HEK293 (cell line): ENCODE measurements at regions not wholly inside any gene's neighbourhood (a gene's known extent, or its start where the extent isn't known, plus 50 kb on each side); places are given as distances from the start of the nearest gene placed in this dataset.

Source experiments
- CTCF ChIP-seq: fragments of 450-650 bp; formaldehyde crosslinking; IDR thresholded peaks from 2 replicates; pipeline ENCODE4 v1.5.1; 2016; ENCODE audit warnings: missing biosample characterization, missing genetic modification characterization
- MZF1 ChIP-seq: fragments of 450-650 bp; formaldehyde crosslinking; IDR thresholded peaks from 2 replicates; pipeline ENCODE4 v1.5.1; 2017; ENCODE audit warnings: missing biosample characterization, missing genetic modification characterization, borderline replicate concordance
- ZNF138 ChIP-seq: fragments of 450-650 bp; formaldehyde crosslinking; IDR thresholded peaks from 2 replicates; pipeline ENCODE4 v1.5.1; 2016; ENCODE audit warnings: missing biosample characterization, missing genetic modification characterization, borderline replicate concordance
- ZNF2 ChIP-seq: fragments of 450-650 bp; formaldehyde crosslinking; IDR thresholded peaks from 2 replicates; pipeline ENCODE4 v1.5.1; 2016; ENCODE audit warnings: missing biosample characterization, missing genetic modification characterization
- ZNF24 ChIP-seq: fragments of 450-650 bp; formaldehyde crosslinking; IDR thresholded peaks from 2 replicates; pipeline ENCODE4 v1.5.1; 2016; ENCODE audit warnings: missing biosample characterization, missing genetic modification characterization
- ZNF292 ChIP-seq: fragments of 450-650 bp; formaldehyde crosslinking; IDR thresholded peaks from 2 replicates; pipeline ENCODE4 v1.5.1; 2016; ENCODE audit warnings: low read depth, missing biosample characterization, missing genetic modification characterization, borderline replicate concordance
- ZNF311 ChIP-seq: fragments of 450-650 bp; formaldehyde crosslinking; IDR thresholded peaks from 2 replicates; pipeline ENCODE4 v1.5.1; 2017; ENCODE audit warnings: missing biosample characterization, missing genetic modification characterization, borderline replicate concordance
- ZNF449 ChIP-seq: fragments of 450-650 bp; formaldehyde crosslinking; IDR thresholded peaks from 2 replicates; pipeline ENCODE4 v1.5.1; 2017; ENCODE audit warnings: missing biosample characterization, mild to moderate bottlenecking, missing genetic modification characterization, moderate library complexity
- ZNF530 ChIP-seq: fragments of 450-650 bp; formaldehyde crosslinking; IDR thresholded peaks from 2 replicates; pipeline ENCODE4 v1.5.1; 2016; ENCODE audit warnings: low read depth, missing biosample characterization, missing genetic modification characterization
- ZNF677 ChIP-seq: fragments of 450-650 bp; IDR thresholded peaks from 2 replicates; pipeline ENCODE4 v1.5.0; 2018; ENCODE audit warnings: missing biosample characterization, mild to moderate bottlenecking, missing genetic modification characterization, moderate library complexity

- TF ChIP-seq ZNF24 (tag by site-specific recombination) (no peak), ZNF449 (tag by site-specific recombination) (no peak), ZNF138 (tag by site-specific recombination) (no peak), ZNF311 (no peak), ZNF677 (tag by site-specific recombination) (no peak), ZNF530 (no peak), ZNF2 (no peak), MZF1 (tag by site-specific recombination) (no peak), CTCF (tag by site-specific recombination) (no peak), ZNF292 (tag by site-specific recombination) (no peak)
Measured at GRCh38 chrX:27241981-27242380, 221.2 kb downstream of the PPP4R3C start.
